Karpas-422 (cell line): ENCODE measurements at regions not wholly inside any gene's neighbourhood (a gene's known extent, or its start where the extent isn't known, plus 50 kb on each side); places are given as distances from the start of the nearest gene placed in this dataset.

Source experiments
- DNase-seq: peaks from one replicate; pipeline ENCODE4 v3.0.0-alpha.2; 2015
- H2AFZ ChIP-seq: fragments of 200-600 bp; sonication (generic); 2 replicates; pipeline ENCODE4 v1.6.1; 2014; ENCODE audit warnings: antibody characterized with exemption, low read length, mixed read lengths
- H3K27ac ChIP-seq: fragments of 200-600 bp; sonication (generic); 2 replicates; pipeline ENCODE4 v1.5.1; 2014; ENCODE audit warnings: mild to moderate bottlenecking, low read length, moderate library complexity
- H3K27me3 ChIP-seq: fragments of 200-600 bp; sonication (generic); 2 replicates; pipeline ENCODE4 v1.6.1; 2014; ENCODE audit warnings: low read length, mixed read lengths
- H3K36me3 ChIP-seq: fragments of 200-600 bp; sonication (generic); 2 replicates; pipeline ENCODE4 v1.6.1; 2014; ENCODE audit warnings: low read length, mixed read lengths; ENCODE audit not compliant: insufficient read depth
- H3K4me1 ChIP-seq: fragments of 200-600 bp; sonication (generic); 2 replicates; pipeline ENCODE4 v1.6.1; 2014; ENCODE audit warnings: mild to moderate bottlenecking, low read length, mixed read lengths
- H3K4me2 ChIP-seq: fragments of 200-600 bp; sonication (generic); 2 replicates; pipeline ENCODE4 v1.6.1; 2014; ENCODE audit warnings: low read length, low read depth, mild to moderate bottlenecking; ENCODE audit not compliant: poor library complexity, severe bottlenecking
- H3K4me3 ChIP-seq: fragments of 200-600 bp; sonication (generic); 2 replicates; pipeline ENCODE4 v1.5.1; 2014; ENCODE audit warnings: mild to moderate bottlenecking, antibody characterized with exemption, low read length, mixed read lengths
- H3K79me2 ChIP-seq: fragments of 200-600 bp; sonication (generic); 2 replicates; pipeline ENCODE4 v1.6.1; 2014; ENCODE audit warnings: mild to moderate bottlenecking, low read length, mixed read lengths
- H3K9ac ChIP-seq: fragments of 200-600 bp; sonication (generic); 2 replicates; pipeline ENCODE4 v1.6.0; 2014; ENCODE audit warnings: low read length
- H3K9me2 ChIP-seq: fragments of 200-600 bp; sonication (generic), shearing (Covaris generic); replicated peaks from 2 replicates; pipeline ENCODE4 v1.6.0; 2014; ENCODE audit warnings: mild to moderate bottlenecking, low read length, moderate library complexity; ENCODE audit not compliant: insufficient read depth
- H3K9me3 ChIP-seq: fragments of 300-700, 200-600 bp; sonication (generic); 2 replicates; pipeline ENCODE4 v1.6.1; 2014; ENCODE audit warnings: low read length, mixed read lengths
- H4K20me1 ChIP-seq: fragments of 200-600 bp; sonication (generic); 2 replicates; pipeline ENCODE4 v1.6.1; 2014; ENCODE audit warnings: mild to moderate bottlenecking, antibody characterized with exemption, low read length, low read depth; ENCODE audit not compliant: insufficient read depth

DNA sequence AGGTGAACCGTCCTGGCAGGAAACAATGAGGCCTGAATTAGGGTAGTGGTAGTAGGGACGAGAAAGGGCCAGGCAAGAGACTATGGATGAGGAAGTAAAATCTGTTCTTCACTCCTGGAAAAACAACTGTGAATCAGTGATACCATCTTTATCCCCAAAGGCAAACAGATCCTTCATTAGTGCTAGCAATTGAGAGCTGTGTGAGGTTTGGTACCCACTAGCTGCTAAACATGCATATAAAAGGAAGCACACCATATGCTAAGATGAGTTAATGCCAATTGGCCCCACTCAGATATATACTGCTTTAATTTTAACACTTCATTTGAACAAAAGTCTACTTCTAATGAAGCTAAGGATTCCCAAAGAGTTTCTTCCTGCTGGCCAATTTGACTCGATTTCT is 244.8 kb upstream of the NR4A3 start:
- no peak for DNase-seq
- H3K4me3 ChIP-seq = no peak overlapping the region

DNA sequence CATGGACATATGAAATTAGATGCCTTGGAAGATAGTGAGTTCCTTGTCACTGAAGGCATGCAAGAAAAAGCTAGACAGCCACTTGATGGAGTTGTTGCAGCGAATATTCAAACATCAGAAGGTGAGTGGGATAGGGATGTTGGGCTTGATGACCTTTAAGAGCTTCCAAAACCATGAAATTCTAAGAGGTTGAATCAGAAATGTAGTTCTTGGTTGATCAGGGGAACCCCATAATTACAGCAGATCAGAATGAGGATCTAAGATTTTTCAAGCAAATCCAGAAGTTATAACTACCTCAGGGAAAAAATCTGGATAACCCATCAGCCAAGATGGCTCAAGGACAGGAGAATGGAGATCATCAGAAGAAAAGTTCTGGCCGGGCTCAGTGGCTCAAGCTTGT is 244.3 kb upstream of the NR4A3 start:
- no peaks in the 10 kb centered on the region for H3K9me2 ChIP-seq

More for the DNA sequence above, 244.8 kb upstream of the NR4A3 start:
- H3K9ac ChIP-seq = no peak overlapping the region
- H3K79me2 ChIP-seq = no peaks in the 10 kb centered on the region
- no peaks in the 10 kb centered on the region for H3K4me1 ChIP-seq
- H3K4me2 ChIP-seq = no peak overlapping the region
- no peaks in the 10 kb centered on the region for H3K27me3 ChIP-seq
- H3K27ac ChIP-seq = no peak overlapping the region
- H4K20me1 ChIP-seq = no peaks in the 10 kb centered on the region
- no peaks in the 10 kb centered on the region for H3K36me3 ChIP-seq
- no peaks in the 10 kb centered on the region for H3K9me2 ChIP-seq
- no peak overlapping the region for H2AFZ ChIP-seq
- no peaks in the 10 kb centered on the region for H3K9me3 ChIP-seq

DNA sequence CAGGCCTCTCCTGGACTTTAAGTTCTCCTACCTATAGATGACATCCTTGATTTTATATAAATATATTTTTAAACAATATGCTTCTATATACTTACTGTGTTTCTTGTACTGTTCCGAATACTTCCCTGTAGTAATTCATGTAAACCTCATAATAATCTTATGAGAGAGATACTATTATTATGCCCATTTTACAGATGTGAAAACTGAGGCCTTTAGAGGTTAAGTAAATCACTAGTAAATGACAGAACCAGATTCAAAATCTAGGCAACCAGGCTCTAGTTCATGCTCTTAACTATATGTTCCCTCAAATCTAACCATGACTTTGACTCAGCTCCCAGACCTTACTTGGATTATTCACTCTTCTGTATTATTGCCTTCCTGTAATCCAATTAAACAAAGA is 243.0 kb upstream of the NR4A3 start:
- no peak overlapping the region for H3K9ac ChIP-seq
- H3K4me2 ChIP-seq = no peak overlapping the region
- no peaks in the 10 kb centered on the region for H3K9me2 ChIP-seq
- H3K9me3 ChIP-seq = no peaks in the 10 kb centered on the region
- H4K20me1 ChIP-seq = no peaks in the 10 kb centered on the region
- no peak for DNase-seq
- H3K4me1 ChIP-seq = no peaks in the 10 kb centered on the region
- no peaks in the 10 kb centered on the region for H3K79me2 ChIP-seq
- H3K27ac ChIP-seq = no peak overlapping the region
- H3K27me3 ChIP-seq = no peaks in the 10 kb centered on the region
- no peaks in the 10 kb centered on the region for H3K36me3 ChIP-seq
- H2AFZ ChIP-seq = no peak overlapping the region
- H3K4me3 ChIP-seq = no peak overlapping the region

More for the DNA sequence above, 244.3 kb upstream of the NR4A3 start:
- H3K27ac ChIP-seq = no peak overlapping the region
- H3K9me3 ChIP-seq = no peaks in the 10 kb centered on the region
- H3K9ac ChIP-seq = no peak overlapping the region
- H3K27me3 ChIP-seq = no peaks in the 10 kb centered on the region
- H3K4me3 ChIP-seq = no peak overlapping the region
- H2AFZ ChIP-seq = no peak overlapping the region
- no peak for DNase-seq
- no peaks in the 10 kb centered on the region for H4K20me1 ChIP-seq
- no peaks in the 10 kb centered on the region for H3K79me2 ChIP-seq
- no peaks in the 10 kb centered on the region for H3K4me1 ChIP-seq
- H3K4me2 ChIP-seq = no peak overlapping the region
- no peaks in the 10 kb centered on the region for H3K36me3 ChIP-seq

DNA sequence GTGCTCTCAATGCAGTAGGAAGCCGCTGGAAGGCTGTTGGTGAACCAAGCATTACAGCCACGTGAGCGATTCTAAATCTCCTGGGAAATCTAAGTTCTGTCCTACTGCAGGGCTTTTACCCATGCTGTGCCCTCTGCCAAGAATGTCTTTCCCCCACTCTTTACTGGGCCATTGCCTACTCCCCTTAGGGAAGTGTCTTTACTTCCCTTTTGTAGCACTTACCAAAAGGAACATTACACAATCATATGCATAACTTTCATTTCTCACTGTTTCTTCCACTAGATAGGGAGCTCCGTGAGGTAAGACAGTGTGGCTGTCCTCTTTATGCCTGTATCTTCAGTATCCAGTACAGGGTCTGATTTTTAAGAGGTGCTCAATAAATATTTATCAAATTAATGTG is 241.7 kb upstream of the NR4A3 start:
- no peaks in the 10 kb centered on the region for H3K4me1 ChIP-seq
- no peaks in the 10 kb centered on the region for H3K27me3 ChIP-seq
- H3K9me2 ChIP-seq = no peaks in the 10 kb centered on the region
- no peaks in the 10 kb centered on the region for H3K36me3 ChIP-seq
- no peak overlapping the region for H3K27ac ChIP-seq
- H2AFZ ChIP-seq = no peak overlapping the region
- no peaks in the 10 kb centered on the region for H3K79me2 ChIP-seq
- H4K20me1 ChIP-seq = no peaks in the 10 kb centered on the region
- no peak for DNase-seq
- H3K9ac ChIP-seq = no peak overlapping the region
- H3K4me3 ChIP-seq = no peak overlapping the region
- H3K9me3 ChIP-seq = no peaks in the 10 kb centered on the region
- no peak overlapping the region for H3K4me2 ChIP-seq

DNA sequence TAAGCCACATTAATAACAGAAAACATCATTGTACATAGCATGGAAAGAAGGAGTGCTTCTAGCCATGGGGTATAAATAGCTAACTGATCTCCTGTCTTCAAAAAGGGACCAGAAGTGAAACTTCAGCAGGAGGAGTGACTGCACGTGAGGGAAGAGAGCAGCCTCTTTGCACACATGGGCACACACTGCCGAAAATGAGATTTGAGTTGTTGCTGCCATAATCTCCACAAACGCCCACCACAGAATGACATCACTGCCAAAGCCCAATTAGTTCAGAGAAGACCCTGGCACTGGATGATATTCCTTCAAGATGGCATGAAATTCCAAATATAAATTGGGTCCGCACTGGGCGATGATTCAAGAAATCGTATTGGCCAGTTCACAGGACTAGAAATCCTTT is 238.9 kb upstream of the NR4A3 start:
- no peaks in the 10 kb centered on the region for H3K36me3 ChIP-seq
- H3K4me3 ChIP-seq = no peak overlapping the region
- H3K27ac ChIP-seq = no peak overlapping the region
- no peak overlapping the region for H2AFZ ChIP-seq
- no peak overlapping the region for H3K4me2 ChIP-seq
- no peak for DNase-seq
- no peak overlapping the region for H3K9ac ChIP-seq
- no peaks in the 10 kb centered on the region for H4K20me1 ChIP-seq
- H3K9me3 ChIP-seq = no peaks in the 10 kb centered on the region
- no peaks in the 10 kb centered on the region for H3K9me2 ChIP-seq
- H3K27me3 ChIP-seq = no peaks in the 10 kb centered on the region
- H3K4me1 ChIP-seq = no peaks in the 10 kb centered on the region
- no peaks in the 10 kb centered on the region for H3K79me2 ChIP-seq

DNA sequence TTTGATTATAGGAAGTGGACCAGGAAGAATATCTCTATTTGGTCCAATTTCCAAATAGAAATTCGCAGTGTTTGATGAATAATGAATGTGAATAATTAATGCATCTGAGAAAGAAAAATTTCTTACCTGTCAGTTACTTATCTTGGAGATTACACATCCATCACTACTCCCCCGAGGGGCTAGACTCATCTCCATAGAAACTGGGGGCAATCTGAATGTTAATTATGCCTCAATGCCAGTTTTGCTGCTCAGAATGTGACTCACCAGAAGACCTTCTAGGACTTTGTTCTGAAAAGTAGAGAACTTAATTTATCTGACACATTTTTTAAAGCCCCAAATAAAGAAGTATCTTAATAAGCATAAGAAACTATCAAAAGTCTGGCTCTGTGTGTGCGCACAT is 233.4 kb upstream of the NR4A3 start:
- Histone ChIP-seq H3K4me3 (no peak overlapping the region), H3K9ac (no peak overlapping the region), H3K79me2 (no peaks in the 10 kb centered on the region), H2AFZ (no peak overlapping the region), H4K20me1 (no peaks in the 10 kb centered on the region), H3K27ac (no peak overlapping the region), H3K36me3 (no peaks in the 10 kb centered on the region), H3K4me1 (peaks cover 6% of the 10 kb centered on the region), H3K27me3 (no peaks in the 10 kb centered on the region), H3K4me2 (no peak overlapping the region), H3K9me3 (no peaks in the 10 kb centered on the region), H3K9me2 (no peaks in the 10 kb centered on the region)
- DNase-seq = no peak

DNA sequence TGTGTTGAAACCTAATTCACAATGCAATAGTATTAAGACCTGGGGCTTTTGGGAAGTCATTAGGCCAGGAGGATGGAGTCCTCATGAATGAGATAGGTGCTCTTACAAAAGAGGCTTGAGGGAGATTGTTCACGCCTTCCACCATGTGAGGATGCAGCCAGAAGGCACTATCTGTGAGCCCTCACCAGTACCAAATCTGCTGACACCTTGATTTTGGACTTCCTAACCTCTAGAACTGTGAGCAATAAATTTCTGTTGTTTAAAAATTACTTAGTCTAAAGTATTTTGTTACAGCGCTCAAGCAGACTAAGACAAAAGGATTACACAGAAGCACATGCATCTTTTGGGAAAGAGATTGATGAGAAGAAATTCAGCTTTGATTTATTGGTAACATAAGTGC is 232.9 kb upstream of the NR4A3 start:
- DNase-seq = no peak
- H3K9me3 ChIP-seq = no peaks in the 10 kb centered on the region
- H3K79me2 ChIP-seq = no peaks in the 10 kb centered on the region
- no peak overlapping the region for H3K4me3 ChIP-seq
- H3K27me3 ChIP-seq = no peaks in the 10 kb centered on the region
- H2AFZ ChIP-seq = no peak overlapping the region
- no peak overlapping the region for H3K27ac ChIP-seq
- no peak overlapping the region for H3K9ac ChIP-seq
- H3K36me3 ChIP-seq = no peaks in the 10 kb centered on the region
- no peak overlapping the region for H3K4me2 ChIP-seq
- no peaks in the 10 kb centered on the region for H4K20me1 ChIP-seq
- no peaks in the 10 kb centered on the region for H3K9me2 ChIP-seq
- peaks cover 6% of the 10 kb centered on the region for H3K4me1 ChIP-seq

DNA sequence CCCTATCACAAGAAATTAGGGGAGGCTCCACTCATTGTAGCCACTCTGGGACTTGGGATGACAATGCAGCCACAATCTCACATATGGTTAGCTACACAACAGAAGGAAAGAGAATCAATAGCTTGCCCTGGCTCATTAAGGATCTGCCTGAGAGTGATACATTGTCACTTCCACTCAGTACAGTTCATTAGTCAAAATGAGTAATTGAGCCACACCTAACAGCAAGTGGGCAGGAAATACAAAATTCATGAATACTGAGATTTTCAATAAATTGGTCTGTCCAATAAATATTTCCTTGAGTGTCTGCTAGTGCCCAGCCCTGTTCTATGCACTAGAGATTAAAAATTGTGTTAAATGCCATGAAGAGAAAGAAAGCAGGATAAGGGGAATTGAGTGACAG is 231.3 kb upstream of the NR4A3 start:
- Histone ChIP-seq H3K79me2 (no peaks in the 10 kb centered on the region), H3K4me1 (peaks cover 6% of the 10 kb centered on the region), H3K27ac (no peak overlapping the region), H3K9ac (no peak overlapping the region), H3K9me2 (no peaks in the 10 kb centered on the region), H4K20me1 (no peaks in the 10 kb centered on the region), H3K9me3 (no peaks in the 10 kb centered on the region), H3K4me3 (no peak overlapping the region), H2AFZ (no peak overlapping the region), H3K27me3 (no peaks in the 10 kb centered on the region), H3K4me2 (no peak overlapping the region), H3K36me3 (no peaks in the 10 kb centered on the region)
- no peak for DNase-seq

DNA sequence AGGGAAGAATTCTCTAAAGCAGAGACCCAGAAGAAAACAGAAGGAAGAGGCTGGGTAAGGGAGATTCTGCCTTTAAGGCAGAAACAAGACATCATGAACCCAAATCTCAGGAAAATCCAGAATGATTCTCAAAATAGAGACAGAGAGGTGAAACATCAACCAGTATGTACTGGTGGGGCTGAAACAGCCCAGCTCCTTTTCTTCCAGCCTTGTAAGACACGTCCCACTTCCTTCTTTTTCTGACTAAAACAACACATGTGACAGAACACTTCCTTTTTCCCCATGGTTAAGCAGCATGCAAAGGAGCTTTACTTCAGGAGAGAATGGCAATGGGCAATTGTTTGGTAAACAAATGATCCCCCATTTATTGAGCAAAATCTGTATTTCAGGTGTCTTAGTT is 230.8 kb upstream of the NR4A3 start:
- no peak overlapping the region for H3K9ac ChIP-seq
- H3K4me3 ChIP-seq = no peak overlapping the region
- H3K27me3 ChIP-seq = no peaks in the 10 kb centered on the region

More for the DNA sequence above, 230.8 kb upstream of the NR4A3 start:
- no peak overlapping the region for H2AFZ ChIP-seq
- no peaks in the 10 kb centered on the region for H3K9me2 ChIP-seq
- DNase-seq = no peak
- H4K20me1 ChIP-seq = no peaks in the 10 kb centered on the region
- H3K9me3 ChIP-seq = no peaks in the 10 kb centered on the region
- no peaks in the 10 kb centered on the region for H3K36me3 ChIP-seq
- H3K4me1 ChIP-seq = peaks cover 8% of the 10 kb centered on the region
- H3K4me2 ChIP-seq = no peak overlapping the region
- H3K79me2 ChIP-seq = no peaks in the 10 kb centered on the region
- H3K27ac ChIP-seq = no peak overlapping the region
